HL-60 (cell line): ENCODE measurements at regions not wholly inside any gene's neighbourhood (a gene's known extent, or its start where the extent isn't known, plus 50 kb on each side); places are given as distances from the start of the nearest gene placed in this dataset.

Experiments used
- GABPA ChIP-seq: IDR thresholded peaks from 2 replicates; pipeline ENCODE4 v1.6.1; 2012; ENCODE audit warnings: low read depth
- POLR2AphosphoS5 ChIP-seq: IDR thresholded peaks from 2 replicates; pipeline ENCODE4 v1.6.1; 2012; ENCODE audit warnings: low read depth
- SPI1 ChIP-seq: IDR thresholded peaks from 2 replicates; pipeline ENCODE4 v1.6.1; 2012; ENCODE audit warnings: low read depth, mild to moderate bottlenecking, borderline replicate concordance
- TF ChIP-seq, protein P1 (sequence below): IDR thresholded peaks from one replicate; pipeline ENCODE4 v1.5.1; 2011; ENCODE audit warnings: low read length, control low read depth, inconsistent platforms; ENCODE audit not compliant: insufficient read depth
- TF ChIP-seq, protein P2 (sequence below): IDR thresholded peaks from 2 replicates; pipeline ENCODE4 v1.6.1; 2012; ENCODE audit warnings: low read depth; ENCODE audit not compliant: insufficient replicate concordance

DNA sequence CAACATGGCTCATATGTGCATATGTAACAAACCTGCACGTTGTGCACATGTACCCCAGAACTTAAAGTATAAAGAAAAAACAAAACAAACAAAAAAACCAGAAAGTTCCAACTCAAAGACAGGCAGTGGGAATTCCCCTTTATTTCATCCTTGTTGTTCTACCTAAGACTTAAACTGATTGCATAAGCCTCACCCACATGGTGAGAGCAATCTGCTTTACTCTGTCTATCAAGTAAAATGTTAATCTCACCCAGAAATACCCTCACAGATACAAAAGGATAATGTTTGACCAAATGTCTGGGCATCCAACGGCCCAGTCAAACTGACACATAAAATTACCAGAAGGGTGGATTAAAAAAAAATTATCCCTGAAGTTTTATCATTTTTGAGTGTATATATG, 190.9 kb upstream of the PLSCR5 start:
- TF ChIP-seq, protein P1, sequence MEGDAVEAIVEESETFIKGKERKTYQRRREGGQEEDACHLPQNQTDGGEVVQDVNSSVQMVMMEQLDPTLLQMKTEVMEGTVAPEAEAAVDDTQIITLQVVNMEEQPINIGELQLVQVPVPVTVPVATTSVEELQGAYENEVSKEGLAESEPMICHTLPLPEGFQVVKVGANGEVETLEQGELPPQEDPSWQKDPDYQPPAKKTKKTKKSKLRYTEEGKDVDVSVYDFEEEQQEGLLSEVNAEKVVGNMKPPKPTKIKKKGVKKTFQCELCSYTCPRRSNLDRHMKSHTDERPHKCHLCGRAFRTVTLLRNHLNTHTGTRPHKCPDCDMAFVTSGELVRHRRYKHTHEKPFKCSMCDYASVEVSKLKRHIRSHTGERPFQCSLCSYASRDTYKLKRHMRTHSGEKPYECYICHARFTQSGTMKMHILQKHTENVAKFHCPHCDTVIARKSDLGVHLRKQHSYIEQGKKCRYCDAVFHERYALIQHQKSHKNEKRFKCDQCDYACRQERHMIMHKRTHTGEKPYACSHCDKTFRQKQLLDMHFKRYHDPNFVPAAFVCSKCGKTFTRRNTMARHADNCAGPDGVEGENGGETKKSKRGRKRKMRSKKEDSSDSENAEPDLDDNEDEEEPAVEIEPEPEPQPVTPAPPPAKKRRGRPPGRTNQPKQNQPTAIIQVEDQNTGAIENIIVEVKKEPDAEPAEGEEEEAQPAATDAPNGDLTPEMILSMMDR, result no peak
- TF ChIP-seq POLR2AphosphoS5 (no peak), SPI1 (no peak), GABPA (no peak)
- TF ChIP-seq, protein P2, sequence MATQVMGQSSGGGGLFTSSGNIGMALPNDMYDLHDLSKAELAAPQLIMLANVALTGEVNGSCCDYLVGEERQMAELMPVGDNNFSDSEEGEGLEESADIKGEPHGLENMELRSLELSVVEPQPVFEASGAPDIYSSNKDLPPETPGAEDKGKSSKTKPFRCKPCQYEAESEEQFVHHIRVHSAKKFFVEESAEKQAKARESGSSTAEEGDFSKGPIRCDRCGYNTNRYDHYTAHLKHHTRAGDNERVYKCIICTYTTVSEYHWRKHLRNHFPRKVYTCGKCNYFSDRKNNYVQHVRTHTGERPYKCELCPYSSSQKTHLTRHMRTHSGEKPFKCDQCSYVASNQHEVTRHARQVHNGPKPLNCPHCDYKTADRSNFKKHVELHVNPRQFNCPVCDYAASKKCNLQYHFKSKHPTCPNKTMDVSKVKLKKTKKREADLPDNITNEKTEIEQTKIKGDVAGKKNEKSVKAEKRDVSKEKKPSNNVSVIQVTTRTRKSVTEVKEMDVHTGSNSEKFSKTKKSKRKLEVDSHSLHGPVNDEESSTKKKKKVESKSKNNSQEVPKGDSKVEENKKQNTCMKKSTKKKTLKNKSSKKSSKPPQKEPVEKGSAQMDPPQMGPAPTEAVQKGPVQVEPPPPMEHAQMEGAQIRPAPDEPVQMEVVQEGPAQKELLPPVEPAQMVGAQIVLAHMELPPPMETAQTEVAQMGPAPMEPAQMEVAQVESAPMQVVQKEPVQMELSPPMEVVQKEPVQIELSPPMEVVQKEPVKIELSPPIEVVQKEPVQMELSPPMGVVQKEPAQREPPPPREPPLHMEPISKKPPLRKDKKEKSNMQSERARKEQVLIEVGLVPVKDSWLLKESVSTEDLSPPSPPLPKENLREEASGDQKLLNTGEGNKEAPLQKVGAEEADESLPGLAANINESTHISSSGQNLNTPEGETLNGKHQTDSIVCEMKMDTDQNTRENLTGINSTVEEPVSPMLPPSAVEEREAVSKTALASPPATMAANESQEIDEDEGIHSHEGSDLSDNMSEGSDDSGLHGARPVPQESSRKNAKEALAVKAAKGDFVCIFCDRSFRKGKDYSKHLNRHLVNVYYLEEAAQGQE, result no peak
